ENCODE measurements at regions not wholly inside any gene's neighbourhood (a gene's known extent, or its start where the extent isn't known, plus 50 kb on each side); places are given as distances from the start of the nearest gene placed in this dataset.
A peak's percentile ranks its signal among the peaks of the same experiment; 100 is the strongest.

DNA sequence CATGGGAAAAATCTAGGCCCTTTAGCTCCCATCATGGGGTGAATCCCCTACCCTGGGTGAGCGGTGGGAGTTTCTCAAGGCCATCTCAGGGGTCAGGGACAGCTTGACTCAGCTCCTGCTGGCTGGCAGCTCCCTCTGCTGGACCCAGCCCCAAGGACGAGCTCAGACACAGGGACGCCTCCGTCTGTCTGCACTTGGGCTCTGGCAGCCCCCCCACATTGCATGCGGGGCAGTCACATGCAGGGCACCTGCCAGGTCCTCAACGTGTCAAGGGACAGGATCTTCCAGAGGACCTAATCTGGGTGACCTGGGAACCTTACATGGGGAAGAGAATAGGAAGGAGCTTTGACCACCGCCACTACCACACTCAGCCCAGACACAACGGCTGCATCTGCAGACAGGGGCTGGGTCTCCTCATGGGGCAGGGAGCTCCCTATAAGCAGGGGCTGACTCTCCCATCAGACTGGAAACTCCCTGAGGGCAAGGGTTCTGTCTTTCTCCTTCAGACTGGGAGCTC, 173.4 kb downstream of the MRPL14 start (continued):
- no peak for TF ChIP-seq TAF15 (IDR thresholded peaks at IDR 0.05; ENCODE audit: low read depth, low read length, poor library complexity, severe bottlenecking)
- no peak for TF ChIP-seq POLR2AphosphoS2 (IDR thresholded peaks at IDR 0.05; ENCODE audit: low read depth, low read length)
- TF ChIP-seq, protein P1, sequence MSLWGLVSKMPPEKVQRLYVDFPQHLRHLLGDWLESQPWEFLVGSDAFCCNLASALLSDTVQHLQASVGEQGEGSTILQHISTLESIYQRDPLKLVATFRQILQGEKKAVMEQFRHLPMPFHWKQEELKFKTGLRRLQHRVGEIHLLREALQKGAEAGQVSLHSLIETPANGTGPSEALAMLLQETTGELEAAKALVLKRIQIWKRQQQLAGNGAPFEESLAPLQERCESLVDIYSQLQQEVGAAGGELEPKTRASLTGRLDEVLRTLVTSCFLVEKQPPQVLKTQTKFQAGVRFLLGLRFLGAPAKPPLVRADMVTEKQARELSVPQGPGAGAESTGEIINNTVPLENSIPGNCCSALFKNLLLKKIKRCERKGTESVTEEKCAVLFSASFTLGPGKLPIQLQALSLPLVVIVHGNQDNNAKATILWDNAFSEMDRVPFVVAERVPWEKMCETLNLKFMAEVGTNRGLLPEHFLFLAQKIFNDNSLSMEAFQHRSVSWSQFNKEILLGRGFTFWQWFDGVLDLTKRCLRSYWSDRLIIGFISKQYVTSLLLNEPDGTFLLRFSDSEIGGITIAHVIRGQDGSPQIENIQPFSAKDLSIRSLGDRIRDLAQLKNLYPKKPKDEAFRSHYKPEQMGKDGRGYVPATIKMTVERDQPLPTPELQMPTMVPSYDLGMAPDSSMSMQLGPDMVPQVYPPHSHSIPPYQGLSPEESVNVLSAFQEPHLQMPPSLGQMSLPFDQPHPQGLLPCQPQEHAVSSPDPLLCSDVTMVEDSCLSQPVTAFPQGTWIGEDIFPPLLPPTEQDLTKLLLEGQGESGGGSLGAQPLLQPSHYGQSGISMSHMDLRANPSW (CRISPR knock-in tag; IDR thresholded peaks at IDR 0.05; ENCODE audit: borderline replicate concordance) = peak; percentile 91; the same call in 1 of the 2 replicates
- TF ChIP-seq DR1 (CRISPR knock-in tag; IDR thresholded peaks at IDR 0.05) = no peak
- TF ChIP-seq KMT2B (CRISPR knock-in tag; IDR thresholded peaks at IDR 0.05) = peak; percentile 9; the same call in 1 of the 2 replicates
- no peak for TF ChIP-seq ZNF841 (CRISPR knock-in tag; IDR thresholded peaks at IDR 0.05; ENCODE audit: borderline replicate concordance)
- TF ChIP-seq HMG20A (CRISPR knock-in tag; IDR thresholded peaks at IDR 0.05; ENCODE audit: borderline replicate concordance) = peak; percentile 43; the same call in 1 of the 2 replicates
- no peak for TF ChIP-seq SMYD3 (CRISPR knock-in tag; IDR thresholded peaks at IDR 0.05)
- TF ChIP-seq AKAP8 (CRISPR knock-in tag; IDR thresholded peaks at IDR 0.05) = peak; percentile 61; the same call in 1 of the 2 replicates
- TF ChIP-seq ZNF121 (CRISPR knock-in tag; IDR thresholded peaks at IDR 0.05) = no peak
- TF ChIP-seq ZC3H4 (CRISPR knock-in tag; IDR thresholded peaks at IDR 0.05; ENCODE audit: borderline replicate concordance) = no peak
- TF ChIP-seq, protein P2, sequence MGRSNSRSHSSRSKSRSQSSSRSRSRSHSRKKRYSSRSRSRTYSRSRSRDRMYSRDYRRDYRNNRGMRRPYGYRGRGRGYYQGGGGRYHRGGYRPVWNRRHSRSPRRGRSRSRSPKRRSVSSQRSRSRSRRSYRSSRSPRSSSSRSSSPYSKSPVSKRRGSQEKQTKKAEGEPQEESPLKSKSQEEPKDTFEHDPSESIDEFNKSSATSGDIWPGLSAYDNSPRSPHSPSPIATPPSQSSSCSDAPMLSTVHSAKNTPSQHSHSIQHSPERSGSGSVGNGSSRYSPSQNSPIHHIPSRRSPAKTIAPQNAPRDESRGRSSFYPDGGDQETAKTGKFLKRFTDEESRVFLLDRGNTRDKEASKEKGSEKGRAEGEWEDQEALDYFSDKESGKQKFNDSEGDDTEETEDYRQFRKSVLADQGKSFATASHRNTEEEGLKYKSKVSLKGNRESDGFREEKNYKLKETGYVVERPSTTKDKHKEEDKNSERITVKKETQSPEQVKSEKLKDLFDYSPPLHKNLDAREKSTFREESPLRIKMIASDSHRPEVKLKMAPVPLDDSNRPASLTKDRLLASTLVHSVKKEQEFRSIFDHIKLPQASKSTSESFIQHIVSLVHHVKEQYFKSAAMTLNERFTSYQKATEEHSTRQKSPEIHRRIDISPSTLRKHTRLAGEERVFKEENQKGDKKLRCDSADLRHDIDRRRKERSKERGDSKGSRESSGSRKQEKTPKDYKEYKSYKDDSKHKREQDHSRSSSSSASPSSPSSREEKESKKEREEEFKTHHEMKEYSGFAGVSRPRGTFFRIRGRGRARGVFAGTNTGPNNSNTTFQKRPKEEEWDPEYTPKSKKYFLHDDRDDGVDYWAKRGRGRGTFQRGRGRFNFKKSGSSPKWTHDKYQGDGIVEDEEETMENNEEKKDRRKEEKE (IDR thresholded peaks at IDR 0.05) = no peak
- peak; percentile 78; the same call in 1 of the 2 replicates for TF ChIP-seq ZSCAN9 (CRISPR knock-in tag; IDR thresholded peaks at IDR 0.05; ENCODE audit: borderline replicate concordance)
- no peak for TF ChIP-seq HDAC6 (IDR thresholded peaks at IDR 0.05; ENCODE audit: low read depth, low read length)
- TF ChIP-seq, protein P3, sequence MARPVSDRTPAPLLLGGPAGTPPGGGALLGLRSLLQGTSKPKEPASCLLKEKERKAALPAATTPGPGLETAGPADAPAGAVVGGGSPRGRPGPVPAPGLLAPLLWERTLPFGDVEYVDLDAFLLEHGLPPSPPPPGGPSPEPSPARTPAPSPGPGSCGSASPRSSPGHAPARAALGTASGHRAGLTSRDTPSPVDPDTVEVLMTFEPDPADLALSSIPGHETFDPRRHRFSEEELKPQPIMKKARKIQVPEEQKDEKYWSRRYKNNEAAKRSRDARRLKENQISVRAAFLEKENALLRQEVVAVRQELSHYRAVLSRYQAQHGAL (CRISPR knock-in tag; IDR thresholded peaks at IDR 0.05; ENCODE audit: not compliant biosample characterization) = no peak
- no peak for TF ChIP-seq ADNP (CRISPR knock-in tag; IDR thresholded peaks at IDR 0.05)
- TF ChIP-seq HNRNPK (IDR thresholded peaks at IDR 0.05; ENCODE audit: low read depth, low read length, poor library complexity, severe bottlenecking) = no peak
- no peak; the same call in 1 of the 2 replicates for TF ChIP-seq ZNF558 (CRISPR knock-in tag; IDR thresholded peaks at IDR 0.05; ENCODE audit: borderline replicate concordance)
- TF ChIP-seq, protein P4, sequence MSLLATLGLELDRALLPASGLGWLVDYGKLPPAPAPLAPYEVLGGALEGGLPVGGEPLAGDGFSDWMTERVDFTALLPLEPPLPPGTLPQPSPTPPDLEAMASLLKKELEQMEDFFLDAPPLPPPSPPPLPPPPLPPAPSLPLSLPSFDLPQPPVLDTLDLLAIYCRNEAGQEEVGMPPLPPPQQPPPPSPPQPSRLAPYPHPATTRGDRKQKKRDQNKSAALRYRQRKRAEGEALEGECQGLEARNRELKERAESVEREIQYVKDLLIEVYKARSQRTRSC (CRISPR knock-in tag; IDR thresholded peaks at IDR 0.05; ENCODE audit: low read depth) = no peak
- no peak for TF ChIP-seq ZNF790 (CRISPR knock-in tag; IDR thresholded peaks at IDR 0.05; ENCODE audit: borderline replicate concordance)
- TF ChIP-seq, protein P5, sequence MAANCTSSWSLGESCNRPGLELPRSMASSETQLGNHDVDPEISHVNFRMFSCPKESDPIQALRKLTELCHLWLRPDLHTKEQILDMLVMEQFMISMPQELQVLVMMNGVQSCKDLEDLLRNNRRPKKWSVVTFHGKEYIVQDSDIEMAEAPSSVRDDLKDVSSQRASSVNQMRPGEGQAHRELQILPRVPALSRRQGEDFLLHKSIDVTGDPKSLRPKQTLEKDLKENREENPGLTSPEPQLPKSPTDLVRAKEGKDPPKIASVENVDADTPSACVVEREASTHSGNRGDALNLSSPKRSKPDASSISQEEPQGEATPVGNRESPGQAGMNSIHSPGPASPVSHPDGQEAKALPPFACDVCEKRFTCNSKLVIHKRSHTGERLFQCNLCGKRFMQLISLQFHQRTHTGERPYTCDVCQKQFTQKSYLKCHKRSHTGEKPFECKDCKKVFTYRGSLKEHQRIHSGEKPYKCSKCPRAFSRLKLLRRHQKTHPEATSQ (CRISPR knock-in tag; IDR thresholded peaks at IDR 0.05; ENCODE audit: borderline replicate concordance) = no peak
